HG03097 (cell line): ENCODE measurements at regions not wholly inside any gene's neighbourhood (a gene's known extent, or its start where the extent isn't known, plus 50 kb on each side); places are given as distances from the start of the nearest gene placed in this dataset.

Source experiments
- ATAC-seq: cut with Tn5 transposase; IDR thresholded peaks from one replicate; pipeline ENCODE4 v1.9.1; 2021; ENCODE audit not compliant: unreplicated experiment, low FRiP score

GRCh38 chr4:95674521-95674981 lies 125.8 kb upstream of the UNC5C start:
- ATAC-seq = no peak

- ATAC-seq = no peak
Measured at GRCh38 chr4:95672811-95673210, 124.0 kb upstream of the UNC5C start.

- ATAC-seq = no peak
Measured at GRCh38 chr4:95660719-95661118, 111.9 kb upstream of the UNC5C start.

- no peak for ATAC-seq
Measured at GRCh38 chr4:95651891-95652290, 103.1 kb upstream of the UNC5C start.

- ATAC-seq = no peak
Measured at GRCh38 chr4:95644417-95644816, 95.6 kb upstream of the UNC5C start.

GRCh38 chr4:95643627-95644026 lies 94.9 kb upstream of the UNC5C start:
- ATAC-seq = no peak

- no peak for ATAC-seq
Measured at GRCh38 chr4:95641571-95641970, 92.8 kb upstream of the UNC5C start.

GRCh38 chr4:95640311-95640710 lies 91.5 kb upstream of the UNC5C start:
- no peak for ATAC-seq

- no peak for ATAC-seq
Measured at GRCh38 chr4:95638920-95639501, 90.2 kb upstream of the UNC5C start.

- ATAC-seq = no peak
Measured at GRCh38 chr4:95637043-95637600, 88.3 kb upstream of the UNC5C start.

- no peak for ATAC-seq
Measured at GRCh38 chr4:95636061-95636460, 87.3 kb upstream of the UNC5C start.

- ATAC-seq = no peak
Measured at GRCh38 chr4:95627709-95628108, 78.9 kb upstream of the UNC5C start.

GRCh38 chr4:95627024-95627605 lies 78.3 kb upstream of the UNC5C start:
- ATAC-seq = no peak

- ATAC-seq = no peak
Measured at GRCh38 chr4:95625020-95625419, 76.2 kb upstream of the UNC5C start.

GRCh38 chr4:95619525-95620443 lies 71.0 kb upstream of the UNC5C start:
- ATAC-seq = no peak

- ATAC-seq = no peak
Measured at GRCh38 chr4:95614684-95615205, 66.0 kb upstream of the UNC5C start.

- ATAC-seq = no peak
Measured at GRCh38 chr4:95610061-95610569, 61.3 kb upstream of the UNC5C start.

GRCh38 chr4:95606739-95607138 lies 58.0 kb upstream of the UNC5C start:
- no peak for ATAC-seq

- no peak for ATAC-seq
Measured at GRCh38 chr4:95603393-95603792, 54.6 kb upstream of the UNC5C start.

GRCh38 chr4:95602872-95603271 lies 54.1 kb upstream of the UNC5C start:
- ATAC-seq = no peak

- no peak for ATAC-seq
Measured at GRCh38 chr4:95601356-95601755, 52.6 kb upstream of the UNC5C start.
